ENCODE measurements at regions not wholly inside any gene's neighbourhood (a gene's known extent, or its start where the extent isn't known, plus 50 kb on each side); places are given as distances from the start of the nearest gene placed in this dataset.

GRCh38 chr6:22910370-22910769 is 341.0 kb downstream of the HDGFL1 start:
- no peaks in the 10 kb centered on the region for H3K27me3 ChIP-seq (ENCODE audit: control insufficient read depth in 4 of 4, insufficient read depth in 4 of 4, low read length in 3 of 4)
- no peaks in the 10 kb centered on the region for H3K36me3 ChIP-seq (ENCODE audit: control insufficient read depth in 4 of 4, insufficient read depth in 3 of 4, low read depth in 1 of 4, low read length in 3 of 4)
- WGBS: 84% methylated on average over 4 of the region's 4 CpGs
- TF ChIP-seq GABPA (IDR thresholded peaks at IDR 0.05 in 1 of 2, conservative IDR thresholded peaks at IDR 0.05 in 1 of 2): no peak
- TF ChIP-seq CTCF (IDR thresholded peaks at IDR 0.05; ENCODE audit: low read depth, low read length, missing input control): no peak
- no peak for TF ChIP-seq REST (IDR thresholded peaks at IDR 0.05)
- no peak overlapping the region for H3K4me3 ChIP-seq (ENCODE audit: low read depth in 1 of 3, low read length in 3 of 3)
- H3K27ac ChIP-seq (ENCODE audit: low read depth in 1 of 2, low read length in 2 of 2): no peak overlapping the region
- DNase-seq (ENCODE audit: low spot score): no peak
- H3K9ac ChIP-seq (ENCODE audit: low read depth in 1 of 2, low read length in 2 of 2): no peak overlapping the region
- H3K4me1 ChIP-seq (ENCODE audit: control insufficient read depth in 4 of 4, insufficient read depth in 4 of 4, low read length in 3 of 4): no peaks in the 10 kb centered on the region
- H3K9me3 ChIP-seq (ENCODE audit: control insufficient read depth in 4 of 4, low read length in 3 of 4): no peaks in the 10 kb centered on the region

DNA sequence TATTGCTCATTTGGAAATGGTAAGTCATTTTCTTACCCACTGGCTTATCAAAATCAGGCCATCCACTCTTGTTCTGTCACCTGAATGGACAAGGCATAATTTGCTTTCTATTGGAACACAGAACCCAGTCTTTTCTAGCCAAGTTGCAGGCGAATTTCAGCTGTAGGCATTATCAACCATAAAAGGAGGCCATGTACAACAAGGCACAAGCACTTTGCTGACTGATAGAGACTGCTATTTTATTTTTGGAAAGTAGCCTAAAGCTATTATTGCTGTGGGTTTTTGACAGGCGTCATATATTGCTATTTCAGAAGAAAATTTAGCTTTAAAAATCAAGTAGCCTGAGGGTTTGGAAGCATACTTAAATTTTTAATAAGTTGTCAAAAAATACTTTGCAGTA is 344.2 kb downstream of the HDGFL1 start:
- TF ChIP-seq, protein P1, sequence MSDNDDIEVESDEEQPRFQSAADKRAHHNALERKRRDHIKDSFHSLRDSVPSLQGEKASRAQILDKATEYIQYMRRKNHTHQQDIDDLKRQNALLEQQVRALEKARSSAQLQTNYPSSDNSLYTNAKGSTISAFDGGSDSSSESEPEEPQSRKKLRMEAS (IDR thresholded peaks at IDR 0.05): no peak
- TF ChIP-seq EGR1 (IDR thresholded peaks at IDR 0.05; ENCODE audit: low read depth in 2 of 2) (no peak), RAD21 (IDR thresholded peaks at IDR 0.05) (no peak), FOXA2 (IDR thresholded peaks at IDR 0.05) (no peak), NR2F2 (IDR thresholded peaks at IDR 0.05) (no peak), CTCF (IDR thresholded peaks at IDR 0.05; ENCODE audit: low read depth, low read length, missing input control) (no peak), FOXA1 (IDR thresholded peaks at IDR 0.05) (no peak), JUND (IDR thresholded peaks at IDR 0.05) (no peak)
- TF ChIP-seq, protein P2, sequence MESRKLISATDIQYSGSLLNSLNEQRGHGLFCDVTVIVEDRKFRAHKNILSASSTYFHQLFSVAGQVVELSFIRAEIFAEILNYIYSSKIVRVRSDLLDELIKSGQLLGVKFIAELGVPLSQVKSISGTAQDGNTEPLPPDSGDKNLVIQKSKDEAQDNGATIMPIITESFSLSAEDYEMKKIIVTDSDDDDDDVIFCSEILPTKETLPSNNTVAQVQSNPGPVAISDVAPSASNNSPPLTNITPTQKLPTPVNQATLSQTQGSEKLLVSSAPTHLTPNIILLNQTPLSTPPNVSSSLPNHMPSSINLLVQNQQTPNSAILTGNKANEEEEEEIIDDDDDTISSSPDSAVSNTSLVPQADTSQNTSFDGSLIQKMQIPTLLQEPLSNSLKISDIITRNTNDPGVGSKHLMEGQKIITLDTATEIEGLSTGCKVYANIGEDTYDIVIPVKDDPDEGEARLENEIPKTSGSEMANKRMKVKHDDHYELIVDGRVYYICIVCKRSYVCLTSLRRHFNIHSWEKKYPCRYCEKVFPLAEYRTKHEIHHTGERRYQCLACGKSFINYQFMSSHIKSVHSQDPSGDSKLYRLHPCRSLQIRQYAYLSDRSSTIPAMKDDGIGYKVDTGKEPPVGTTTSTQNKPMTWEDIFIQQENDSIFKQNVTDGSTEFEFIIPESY (IDR thresholded peaks at IDR 0.05): no peak

More for the DNA sequence above, 344.2 kb downstream of the HDGFL1 start:
- H3K4me3 ChIP-seq (ENCODE audit: low read depth in 1 of 3, low read length in 3 of 3): no peak overlapping the region
- no peak for DNase-seq (ENCODE audit: low spot score)
- no peaks in the 10 kb centered on the region for H3K36me3 ChIP-seq (ENCODE audit: control insufficient read depth in 4 of 4, insufficient read depth in 3 of 4, low read depth in 1 of 4, low read length in 3 of 4)
- no peaks in the 10 kb centered on the region for H3K4me1 ChIP-seq (ENCODE audit: control insufficient read depth in 4 of 4, insufficient read depth in 4 of 4, low read length in 3 of 4)
- no peak overlapping the region for H3K9ac ChIP-seq (ENCODE audit: low read depth in 1 of 2, low read length in 2 of 2)
- 79% methylated on average over 2 of the region's 2 CpGs for WGBS
- H3K27ac ChIP-seq (ENCODE audit: low read depth in 1 of 2, low read length in 2 of 2): no peak overlapping the region
- H3K27me3 ChIP-seq (ENCODE audit: control insufficient read depth in 4 of 4, insufficient read depth in 4 of 4, low read length in 3 of 4): no peaks in the 10 kb centered on the region
- H3K9me3 ChIP-seq (ENCODE audit: control insufficient read depth in 4 of 4, low read length in 3 of 4): no peaks in the 10 kb centered on the region
